ENCODE measurements at regions not wholly inside any gene's neighbourhood (a gene's known extent, or its start where the extent isn't known, plus 50 kb on each side); places are given as distances from the start of the nearest gene placed in this dataset.

- no peak for TF ChIP-seq NFRKB (IDR thresholded peaks at IDR 0.05)
- TF ChIP-seq, protein P1, sequence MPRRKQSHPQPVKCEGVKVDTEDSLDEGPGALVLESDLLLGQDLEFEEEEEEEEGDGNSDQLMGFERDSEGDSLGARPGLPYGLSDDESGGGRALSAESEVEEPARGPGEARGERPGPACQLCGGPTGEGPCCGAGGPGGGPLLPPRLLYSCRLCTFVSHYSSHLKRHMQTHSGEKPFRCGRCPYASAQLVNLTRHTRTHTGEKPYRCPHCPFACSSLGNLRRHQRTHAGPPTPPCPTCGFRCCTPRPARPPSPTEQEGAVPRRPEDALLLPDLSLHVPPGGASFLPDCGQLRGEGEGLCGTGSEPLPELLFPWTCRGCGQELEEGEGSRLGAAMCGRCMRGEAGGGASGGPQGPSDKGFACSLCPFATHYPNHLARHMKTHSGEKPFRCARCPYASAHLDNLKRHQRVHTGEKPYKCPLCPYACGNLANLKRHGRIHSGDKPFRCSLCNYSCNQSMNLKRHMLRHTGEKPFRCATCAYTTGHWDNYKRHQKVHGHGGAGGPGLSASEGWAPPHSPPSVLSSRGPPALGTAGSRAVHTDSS (CRISPR knock-in tag; conservative IDR thresholded peaks at IDR 0.05) = no peak
- TF ChIP-seq, protein P2, sequence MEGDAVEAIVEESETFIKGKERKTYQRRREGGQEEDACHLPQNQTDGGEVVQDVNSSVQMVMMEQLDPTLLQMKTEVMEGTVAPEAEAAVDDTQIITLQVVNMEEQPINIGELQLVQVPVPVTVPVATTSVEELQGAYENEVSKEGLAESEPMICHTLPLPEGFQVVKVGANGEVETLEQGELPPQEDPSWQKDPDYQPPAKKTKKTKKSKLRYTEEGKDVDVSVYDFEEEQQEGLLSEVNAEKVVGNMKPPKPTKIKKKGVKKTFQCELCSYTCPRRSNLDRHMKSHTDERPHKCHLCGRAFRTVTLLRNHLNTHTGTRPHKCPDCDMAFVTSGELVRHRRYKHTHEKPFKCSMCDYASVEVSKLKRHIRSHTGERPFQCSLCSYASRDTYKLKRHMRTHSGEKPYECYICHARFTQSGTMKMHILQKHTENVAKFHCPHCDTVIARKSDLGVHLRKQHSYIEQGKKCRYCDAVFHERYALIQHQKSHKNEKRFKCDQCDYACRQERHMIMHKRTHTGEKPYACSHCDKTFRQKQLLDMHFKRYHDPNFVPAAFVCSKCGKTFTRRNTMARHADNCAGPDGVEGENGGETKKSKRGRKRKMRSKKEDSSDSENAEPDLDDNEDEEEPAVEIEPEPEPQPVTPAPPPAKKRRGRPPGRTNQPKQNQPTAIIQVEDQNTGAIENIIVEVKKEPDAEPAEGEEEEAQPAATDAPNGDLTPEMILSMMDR (CRISPR knock-in tag; IDR thresholded peaks at IDR 0.05) = no peak
- TF ChIP-seq ZNF746 (CRISPR knock-in tag; IDR thresholded peaks at IDR 0.05) = no peak
- TF ChIP-seq TBL1XR1 (IDR thresholded peaks at IDR 0.05; ENCODE audit: borderline replicate concordance, low read length, partially characterized antibody) = no peak
These were observed 119.3 kb upstream of the FOXN2 start for GRCh38 chr2:48195169-48195568.
